H1 (cell line): ENCODE measurements at regions not wholly inside any gene's neighbourhood (a gene's known extent, or its start where the extent isn't known, plus 50 kb on each side); places are given as distances from the start of the nearest gene placed in this dataset.

ENCODE experiments used
- CTCF ChIA-PET: fragments of 300-600 bp; sonication (Branson Sonifier 250); formaldehyde crosslinking; loops from one replicate; lab custom pipeline; 2021; ENCODE audit not compliant: partially characterized antibody; lab: Charles Lee
- POLR2A ChIA-PET: fragments of 300-600 bp; sonication (Branson Sonifier 250); formaldehyde crosslinking; loops from one replicate; lab custom pipeline; 2021; ENCODE audit warnings: inconsistent platforms; ENCODE audit not compliant: partially characterized antibody; lab: Charles Lee
- DNase-seq, 2 experiments: peaks; one replicate each; pipeline versions ENCODE4 v3.0.0 to v3.0.0-alpha.2; 2010 to 2022; ENCODE audit warnings: low spot score in 2 of 2, low read depth in 1 of 2, mixed read lengths in 1 of 2
- FAIRE-seq: peaks from 2 replicates; lab custom pipeline; 2011; peaks lifted over from hg19 to GRCh38; lab: Jason Lieb, UNC
- H2AFZ ChIP-seq: 2 replicates; pipeline ENCODE4 v1.8.1; 2012; ENCODE audit warnings: low read length, inconsistent platforms
- H2AK5ac ChIP-seq: 2 replicates; pipeline ENCODE4 v1.6.1; 2013; ENCODE audit warnings: low read depth, low read length
- H2BK120ac ChIP-seq: replicated peaks from 2 replicates; pipeline ENCODE3; 2013; ENCODE audit warnings: low read depth, low read length, inconsistent platforms
- H2BK12ac ChIP-seq: 2 replicates; pipeline ENCODE4 v1.6.1; 2013; ENCODE audit warnings: low read depth, low read length
- H2BK15ac ChIP-seq: 2 replicates; pipeline ENCODE4 v1.6.1; 2013; ENCODE audit warnings: low read length
- H2BK20ac ChIP-seq: 2 replicates; pipeline ENCODE4 v1.6.1; 2013; ENCODE audit warnings: low read length
- H2BK5ac ChIP-seq: 2 replicates; pipeline ENCODE4 v1.6.1; 2013; ENCODE audit warnings: low read depth, low read length
- H3K14ac ChIP-seq: 2 replicates; pipeline ENCODE4 v1.6.1; 2013; ENCODE audit warnings: inconsistent platforms; ENCODE audit not compliant: insufficient read length
- H3K18ac ChIP-seq: 2 replicates; pipeline ENCODE4 v1.6.1; 2013; ENCODE audit warnings: low read length; ENCODE audit errors: extremely low read depth
- H3K23ac ChIP-seq: 2 replicates; pipeline ENCODE4 v1.6.1; 2013; ENCODE audit warnings: inconsistent platforms; ENCODE audit not compliant: insufficient read length
- H3K23me2 ChIP-seq: 2 replicates; pipeline ENCODE4 v1.6.1; 2013; ENCODE audit warnings: low read depth, low read length
- H3K27ac ChIP-seq: 2 replicates; pipeline ENCODE4 v1.6.1; 2011; ENCODE audit warnings: low read depth, low read length, inconsistent platforms
- H3K27me3 ChIP-seq, 4 experiments: replicated peaks in 1 of 4; 1 replicate in 1 of 4; 2 replicates in 3 of 4; pipeline versions ENCODE4 v1.6.1 to v1.8.1; 2011 to 2013; ENCODE audit warnings: low read length in 3 of 4, mild to moderate bottlenecking in 3 of 4, inconsistent platforms in 2 of 4, mixed read lengths in 2 of 4, moderate library complexity in 1 of 4; ENCODE audit not compliant: control insufficient read depth in 3 of 4, insufficient read depth in 3 of 4; ENCODE audit errors: extremely low read depth in 1 of 4
- H3K36me3 ChIP-seq, 4 experiments: 2 replicates each; pipeline versions ENCODE4 v1.6.1 to v1.8.1; 2011 to 2013; ENCODE audit warnings: mild to moderate bottlenecking in 4 of 4, low read length in 3 of 4, moderate library complexity in 2 of 4, control low read depth in 1 of 4, inconsistent platforms in 1 of 4; ENCODE audit not compliant: insufficient read depth in 4 of 4, control insufficient read depth in 2 of 4
- H3K4ac ChIP-seq: replicated peaks from 2 replicates; pipeline ENCODE3; 2013; ENCODE audit warnings: low read length, low read depth, mixed read lengths, inconsistent platforms; ENCODE audit not compliant: insufficient read length
- H3K4me1 ChIP-seq, 4 experiments: replicated peaks in 1 of 4; 1 replicate in 1 of 4; 2 replicates in 3 of 4; pipeline versions ENCODE4 v1.6.1 to v1.8.1; 2011 to 2013; ENCODE audit warnings: low read length in 3 of 4, inconsistent platforms in 2 of 4, mixed read lengths in 1 of 4; ENCODE audit not compliant: insufficient read depth in 4 of 4, control insufficient read depth in 3 of 4
- H3K4me2 ChIP-seq, 2 experiments: 2 replicates each; pipeline versions ENCODE4 v1.6.1 to v1.8.1; 2011 to 2013; ENCODE audit warnings: low read depth in 2 of 2, low read length in 2 of 2, control low read depth in 1 of 2, inconsistent platforms in 1 of 2, mild to moderate bottlenecking in 1 of 2; ENCODE audit not compliant: insufficient read depth in 1 of 2
- H3K4me3 ChIP-seq, 4 experiments: fragments of 200-600, 300-600 bp in 1 of 4; sonication (generic), shearing (Covaris generic), sonication (Bioruptor Twin) in 1 of 4; 2 replicates each; pipeline versions ENCODE4 v1.5.1 to v1.8.1; 2011 to 2016; ENCODE audit warnings: low read length in 4 of 4, low read depth in 3 of 4, control low read depth in 2 of 4, inconsistent platforms in 2 of 4, mild to moderate bottlenecking in 2 of 4, mixed read lengths in 1 of 4, moderate library complexity in 1 of 4; ENCODE audit not compliant: insufficient read depth in 2 of 4; ENCODE audit errors: extremely low read depth in 1 of 4
- H3K56ac ChIP-seq: replicated peaks from 2 replicates; pipeline ENCODE3; 2013; ENCODE audit warnings: low read depth, mild to moderate bottlenecking, mixed read lengths, low read length, inconsistent platforms; ENCODE audit not compliant: insufficient read length
- H3K79me1 ChIP-seq: 2 replicates; pipeline ENCODE4 v1.6.1; 2013; ENCODE audit warnings: low read depth, low read length, control low read depth
- H3K79me2 ChIP-seq, 2 experiments: 2 replicates each; pipeline versions ENCODE4 v1.6.1 to v1.8.1; 2012 to 2013; ENCODE audit warnings: low read length in 2 of 2, mild to moderate bottlenecking in 2 of 2, inconsistent platforms in 1 of 2; ENCODE audit not compliant: insufficient read depth in 2 of 2, control insufficient read depth in 1 of 2
- H3K9ac ChIP-seq, 4 experiments: replicated peaks in 1 of 4; 1 replicate in 1 of 4; 2 replicates in 3 of 4; pipeline versions ENCODE4 v1.6.1 to v1.8.1; 2011 to 2013; ENCODE audit warnings: low read depth in 3 of 4, low read length in 3 of 4, control low read depth in 2 of 4, mild to moderate bottlenecking in 2 of 4, moderate library complexity in 2 of 4, inconsistent platforms in 1 of 4; ENCODE audit errors: extremely low read depth in 1 of 4
- H3K9me3 ChIP-seq, 2 experiments: 2 replicates each; pipeline versions ENCODE4 v1.6.1 to v1.8.1; 2012 to 2013; ENCODE audit warnings: mild to moderate bottlenecking in 2 of 2, moderate library complexity in 2 of 2, control low read depth in 1 of 2, inconsistent platforms in 1 of 2, low read depth in 1 of 2, low read length in 1 of 2, mixed read lengths in 1 of 2; ENCODE audit not compliant: insufficient read depth in 2 of 2
- H4K20me1 ChIP-seq, 2 experiments: replicated peaks in 1 of 2; 2 replicates each; pipeline versions ENCODE3 to v1.8.1; 2011 to 2013; ENCODE audit warnings: inconsistent platforms in 2 of 2, low read length in 2 of 2, mild to moderate bottlenecking in 1 of 2; ENCODE audit not compliant: insufficient read depth in 2 of 2, control insufficient read depth in 1 of 2
- H4K5ac ChIP-seq: 2 replicates; pipeline ENCODE4 v1.6.1; 2013; ENCODE audit warnings: low read length, low read depth, mixed read lengths, inconsistent platforms; ENCODE audit not compliant: insufficient read length
- H4K8ac ChIP-seq: 2 replicates; pipeline ENCODE4 v1.8.0; 2013; ENCODE audit warnings: mild to moderate bottlenecking, moderate library complexity, low read length, inconsistent platforms; ENCODE audit not compliant: insufficient read depth; ENCODE audit errors: extremely low read depth
- H4K91ac ChIP-seq: replicated peaks from 2 replicates; pipeline ENCODE3; 2013; ENCODE audit warnings: low read length, mixed read lengths, inconsistent platforms; ENCODE audit not compliant: insufficient read length
- CEBPB ChIP-seq: IDR thresholded peaks from 2 replicates; pipeline ENCODE4 v1.6.1; 2012; ENCODE audit warnings: low read depth, low read length
- EZH2 ChIP-seq: fragments of 200-600 bp; sonication (generic); IDR thresholded peaks from 2 replicates; pipeline ENCODE4 v1.7.1; 2012; ENCODE audit warnings: low read depth, mild to moderate bottlenecking, moderate library complexity, low read length, inconsistent platforms; ENCODE audit not compliant: severe bottlenecking
- HDAC2 ChIP-seq, 2 experiments: fragments of 300-600 bp in 1 of 2; sonication (generic) in 1 of 2; IDR thresholded peaks; 2 replicates each; pipeline ENCODE4 v1.6.1; 2011 to 2012; ENCODE audit warnings: low read depth in 2 of 2, low read length in 2 of 2, mild to moderate bottlenecking in 2 of 2, moderate library complexity in 2 of 2, borderline replicate concordance in 1 of 2, inconsistent platforms in 1 of 2
- NANOG ChIP-seq: IDR thresholded peaks from 2 replicates; pipeline ENCODE4 v1.6.1; 2011; ENCODE audit warnings: low read length, low read depth, mild to moderate bottlenecking, inconsistent platforms; ENCODE audit not compliant: insufficient read depth, poor library complexity, severe bottlenecking
- SAP30 ChIP-seq: fragments of 300-600 bp; sonication (generic); IDR thresholded peaks from 2 replicates; pipeline ENCODE4 v1.7.1; 2012; ENCODE audit warnings: low read length, moderate library complexity, mild to moderate bottlenecking, inconsistent platforms; ENCODE audit not compliant: insufficient read depth, insufficient replicate concordance
- WGBS, 2 experiments: shearing (Covaris generic) in 1 of 2; methylation state at CpG; one replicate each; pipeline versions ENCODE4 v1.1.6 to v1.1.7; 2013 to 2015; ENCODE audit warnings: low lambda C conversion rate in 2 of 2, mixed read lengths in 2 of 2, inconsistent platforms in 1 of 2, low coverage in 1 of 2, missing lambda C conversion rate in 1 of 2; ENCODE audit not compliant: insufficient replicate concordance in 2 of 2, insufficient coverage in 1 of 2, insufficient read length in 1 of 2; ENCODE audit errors: extremely low coverage in 1 of 2, missing lambda C conversion rate in 1 of 2; 5-methylcytosine and 5-hydroxymethylcytosine counted together

GRCh38 chrX:101813200-101813599 is 118.6 kb downstream of the ZMAT1 start:
- Histone ChIP-seq H3K79me1 (no peaks in the 10 kb centered on the region), H2BK120ac (no peak overlapping the region), H4K5ac (no peak overlapping the region), H3K14ac (no peak overlapping the region), H3K23ac (no peak overlapping the region), H3K36me3 (no peaks in the 10 kb centered on the region), H2BK5ac (no peak overlapping the region), H4K8ac (no peak overlapping the region), H3K27me3 (no peaks in the 10 kb centered on the region), H2AK5ac (no peak overlapping the region), H4K20me1 (no peaks in the 10 kb centered on the region), H3K27ac (no peak overlapping the region), H3K56ac (no peak overlapping the region), H2BK15ac (no peak overlapping the region), H3K4me3 (no peak overlapping the region), H3K9ac (no peak overlapping the region), H3K23me2 (no peaks in the 10 kb centered on the region), H3K4ac (no peak overlapping the region), H2BK20ac (no peak overlapping the region), H3K4me2 (no peak overlapping the region), H3K9me3 (peaks cover 10 to 29% of the 10 kb centered on the region in 2 experiments; a peak in 3 of 4 replicates), H2BK12ac (no peak overlapping the region), H3K79me2 (no peaks in the 10 kb centered on the region), H4K91ac (no peak overlapping the region), H3K4me1 (no peaks in the 10 kb centered on the region), H2AFZ (no peak overlapping the region), H3K18ac (no peak overlapping the region)
- 71% methylated on average over 1 of the region's 6 CpGs; no CpG with 5 or more reads in 1 of the 2 experiments for WGBS, 2 experiments
- POLR2A ChIA-PET = no interaction called here
- DNase-seq (no peak), FAIRE-seq (no peak)
- CTCF ChIA-PET = no interaction called here
- TF ChIP-seq CEBPB = no peak
- no peak for TF ChIP-seq EZH2
- TF ChIP-seq SAP30 = no peak
- TF ChIP-seq NANOG = no peak
- TF ChIP-seq HDAC2 (IDR thresholded peaks at IDR 0.05; ENCODE audit: borderline replicate concordance in 1 of 2, low read depth in 2 of 2, low read length in 2 of 2) = no peak
